M059J (cell line): ENCODE measurements at regions not wholly inside any gene's neighbourhood (a gene's known extent, or its start where the extent isn't known, plus 50 kb on each side); places are given as distances from the start of the nearest gene placed in this dataset.
"Not testable (repeated sequence)": the region's sequence is repeated elsewhere in the genome, so short reads cannot be mapped to it uniquely, and the experiment has no call there.

Experiments used
- DNase-seq: peaks from one replicate; pipeline ENCODE4 v3.0.0-alpha.2; 2012; ENCODE audit warnings: low read depth

- DNase-seq, result no peak
Measured at GRCh38 chr14:39581474-39581873, 149.2 kb upstream of the FBXO33 start.

GRCh38 chr14:39580696-39581095, 148.5 kb upstream of the FBXO33 start:
- no peak for DNase-seq

- no peak for DNase-seq
Measured at GRCh38 chr14:39576736-39577135, 144.5 kb upstream of the FBXO33 start.

GRCh38 chr14:39576258-39576657, 144.0 kb upstream of the FBXO33 start:
- no peak for DNase-seq

- DNase-seq, result no peak
Measured at GRCh38 chr14:39568809-39569538, 136.7 kb upstream of the FBXO33 start.

- no peak for DNase-seq
Measured at GRCh38 chr14:39566795-39567194, 134.6 kb upstream of the FBXO33 start.

- no peak for DNase-seq
Measured at GRCh38 chr14:39563361-39563760, 131.1 kb upstream of the FBXO33 start.

- no peak for DNase-seq
Measured at GRCh38 chr14:39562175-39562574, 129.9 kb upstream of the FBXO33 start.

GRCh38 chr14:39558525-39558924, 126.3 kb upstream of the FBXO33 start:
- no peak for DNase-seq

GRCh38 chr14:39555749-39556148, 123.5 kb upstream of the FBXO33 start:
- no peak for DNase-seq

GRCh38 chr14:39554576-39554975, 122.3 kb upstream of the FBXO33 start:
- DNase-seq, result no peak

GRCh38 chr14:39548358-39548757, 116.1 kb upstream of the FBXO33 start:
- no peak for DNase-seq

GRCh38 chr14:39547845-39548244, 115.6 kb upstream of the FBXO33 start:
- no peak for DNase-seq

- no peak for DNase-seq
Measured at GRCh38 chr14:39505812-39506211, 73.6 kb upstream of the FBXO33 start.

- DNase-seq, result no peak
Measured at GRCh38 chr14:39500253-39500652, 68.0 kb upstream of the FBXO33 start.

GRCh38 chr14:39499514-39499913, 67.3 kb upstream of the FBXO33 start:
- no peak for DNase-seq

- DNase-seq, result not testable (repeated sequence)
Measured at GRCh38 chr14:39497677-39498076, 65.4 kb upstream of the FBXO33 start.

GRCh38 chr14:39492267-39492666, 60.0 kb upstream of the FBXO33 start:
- peak; percentile 68 for DNase-seq

GRCh38 chr14:39491134-39491571, 58.9 kb upstream of the FBXO33 start:
- peak; percentile 26 for DNase-seq

- peak; percentile 22 for DNase-seq
Measured at GRCh38 chr14:39488600-39488999, 56.4 kb upstream of the FBXO33 start.

GRCh38 chr14:39483682-39484081, 51.4 kb upstream of the FBXO33 start:
- DNase-seq, result no peak
